K562 (cell line): ENCODE measurements at regions not wholly inside any gene's neighbourhood (a gene's known extent, or its start where the extent isn't known, plus 50 kb on each side); places are given as distances from the start of the nearest gene placed in this dataset.

Experiments
- CHD1 ChIP-seq: fragments of 200-600 bp; sonication (generic); IDR thresholded peaks from one replicate; pipeline ENCODE4 v1.6.1; 2012; ENCODE audit warnings: mild to moderate bottlenecking, moderate library complexity, low read length, inconsistent platforms
- DDX20 ChIP-seq: fragments of 450-650 bp; IDR thresholded peaks from 2 replicates; pipeline ENCODE4 v1.6.1; 2016; ENCODE audit warnings: missing genetic modification characterization, low read depth, mild to moderate bottlenecking, missing compliant biosample characterization, moderate library complexity
- ETV1 ChIP-seq: fragments of 450-650 bp; conservative IDR thresholded peaks from 2 replicates; pipeline ENCODE4 v1.6.1; 2016; ENCODE audit warnings: missing genetic modification characterization, control low read depth, low read depth, missing compliant biosample characterization
- ETV5 ChIP-seq: sonication (generic); formaldehyde crosslinking; IDR thresholded peaks from 2 replicates; pipeline ENCODE4 v1.4.0; 2020; ENCODE audit warnings: low read depth, mild to moderate bottlenecking, missing genetic modification reagents
- GABPA ChIP-seq: fragments of 200-800 bp; sonication (Bioruptor generic); conservative IDR thresholded peaks from 2 replicates; pipeline ENCODE4 v1.6.1; 2016; ENCODE audit warnings: low read depth, missing genetic modification characterization, missing compliant biosample characterization
- MAFF ChIP-seq: IDR thresholded peaks from 2 replicates; pipeline ENCODE4 v1.6.1; 2012; ENCODE audit warnings: low read length, improper control_type of control experiment
- NFYB ChIP-seq: IDR thresholded peaks from 2 replicates; pipeline ENCODE4 v1.6.1; 2011; ENCODE audit warnings: mild to moderate bottlenecking, moderate library complexity; ENCODE audit not compliant: insufficient read length; ENCODE audit errors: extremely low read depth
- POLR2AphosphoS2 ChIP-seq: IDR thresholded peaks from 2 replicates; pipeline ENCODE4 v1.6.1; 2012; ENCODE audit warnings: low read length, improper control_type of control experiment
- RAD51 ChIP-seq: fragments of 450-650 bp; IDR thresholded peaks from 2 replicates; pipeline ENCODE4 v1.7.1; 2016; ENCODE audit warnings: low read depth, mild to moderate bottlenecking, borderline replicate concordance
- SREBF1 ChIP-seq: fragments of 150-350 bp; IDR thresholded peaks from 2 replicates; pipeline ENCODE4 v1.6.1; 2014; ENCODE audit warnings: antibody characterized with exemption, low read depth, low read length, borderline replicate concordance
- THRAP3 ChIP-seq: fragments of 450-650 bp; IDR thresholded peaks from 2 replicates; pipeline ENCODE4 v1.6.1; 2016; ENCODE audit warnings: mild to moderate bottlenecking, inconsistent platforms, borderline replicate concordance
- THRB ChIP-seq: fragments of 450-650 bp; formaldehyde crosslinking; conservative IDR thresholded peaks from 2 replicates; pipeline ENCODE4 v1.4.0; 2022; ENCODE audit warnings: mild to moderate bottlenecking, missing genetic modification characterization
- ZBTB8A ChIP-seq: fragments of 450-650 bp; IDR thresholded peaks from 2 replicates; pipeline ENCODE4 v1.6.1; 2018; ENCODE audit warnings: mild to moderate bottlenecking, moderate library complexity; ENCODE audit not compliant: partially characterized antibody
- ZC3H11A ChIP-seq: IDR thresholded peaks from 2 replicates; pipeline ENCODE4 v1.6.1; 2012; ENCODE audit warnings: low read depth, low read length, improper control_type of control experiment
- ZC3H4 ChIP-seq: sonication (generic); formaldehyde crosslinking; IDR thresholded peaks from 2 replicates; pipeline ENCODE4 v1.9.0; 2021; ENCODE audit warnings: missing genetic modification reagents, borderline replicate concordance
- ZNF407 ChIP-seq: fragments of 450-650 bp; IDR thresholded peaks from 2 replicates; pipeline ENCODE4 v1.6.1; 2016; ENCODE audit warnings: low read depth
- ZNF785 ChIP-seq: fragments of 250-450 bp; sonication (Bioruptor Pico); IDR thresholded peaks from 2 replicates; pipeline ENCODE4 v1.4.0; 2020; ENCODE audit warnings: mild to moderate bottlenecking
- ZZZ3 ChIP-seq: fragments of 450-650 bp; IDR thresholded peaks from 2 replicates; pipeline ENCODE4 v1.6.1; 2016; ENCODE audit warnings: antibody characterized with exemption, mild to moderate bottlenecking, moderate library complexity
- TF ChIP-seq, protein P1 (sequence below), 2 experiments: fragments of 450-650 bp; conservative IDR thresholded peaks; 2 replicates each; pipeline ENCODE4 v1.6.1; 2017; ENCODE audit warnings: mild to moderate bottlenecking in 2 of 2, moderate library complexity in 2 of 2

GRCh38 chr3:106004137-106004681 lies 135.4 kb upstream of the CBLB start (continued):
- TF ChIP-seq GABPA (tag), result no peak
- TF ChIP-seq NFYB, result no peak
- no peak for TF ChIP-seq ETV5
- TF ChIP-seq POLR2AphosphoS2, result no peak
- peak; percentile 75 for TF ChIP-seq MAFF
- TF ChIP-seq CHD1, result no peak
- TF ChIP-seq ZNF785, result no peak
- TF ChIP-seq ZC3H11A, result no peak
- no peak for TF ChIP-seq THRB (CRISPR knock-in tag)
- TF ChIP-seq ZZZ3, result no peak
- TF ChIP-seq ETV1 (tag), result 0 out of 2 replicates have a peak, but pooled peaks have one; percentile 23
- TF ChIP-seq RAD51, result peak; percentile 76
- no peak for TF ChIP-seq SREBF1
- no peak for TF ChIP-seq ZNF407
- TF ChIP-seq DDX20 (tag), result no peak
- no peak for TF ChIP-seq ZC3H4 (CRISPR knock-in tag)
- TF ChIP-seq, protein P1, sequence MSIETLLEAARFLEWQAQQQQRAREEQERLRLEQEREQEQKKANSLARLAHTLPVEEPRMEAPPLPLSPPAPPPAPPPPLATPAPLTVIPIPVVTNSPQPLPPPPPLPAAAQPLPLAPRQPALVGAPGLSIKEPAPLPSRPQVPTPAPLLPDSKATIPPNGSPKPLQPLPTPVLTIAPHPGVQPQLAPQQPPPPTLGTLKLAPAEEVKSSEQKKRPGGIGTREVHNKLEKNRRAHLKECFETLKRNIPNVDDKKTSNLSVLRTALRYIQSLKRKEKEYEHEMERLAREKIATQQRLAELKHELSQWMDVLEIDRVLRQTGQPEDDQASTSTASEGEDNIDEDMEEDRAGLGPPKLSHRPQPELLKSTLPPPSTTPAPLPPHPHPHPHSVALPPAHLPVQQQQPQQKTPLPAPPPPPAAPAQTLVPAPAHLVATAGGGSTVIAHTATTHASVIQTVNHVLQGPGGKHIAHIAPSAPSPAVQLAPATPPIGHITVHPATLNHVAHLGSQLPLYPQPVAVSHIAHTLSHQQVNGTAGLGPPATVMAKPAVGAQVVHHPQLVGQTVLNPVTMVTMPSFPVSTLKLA (conservative IDR thresholded peaks at IDR 0.05), result no peak
- TF ChIP-seq THRAP3, result no peak
- no peak for TF ChIP-seq ZBTB8A
